ENCODE measurements at regions not wholly inside any gene's neighbourhood (a gene's known extent, or its start where the extent isn't known, plus 50 kb on each side); places are given as distances from the start of the nearest gene placed in this dataset.

- DNase-seq (ENCODE audit: low spot score) = no peak
Measured at GRCh38 chr9:28707616-28708015, 1134.3 kb upstream of the C9orf72 start.

GRCh38 chr9:28714188-28714587, 1140.9 kb upstream of the C9orf72 start:
- DNase-seq (ENCODE audit: low spot score) = no peak
- intact Hi-C loops (cut with DNase I) = no loop called here

More at GRCh38 chr9:28707616-28708015, 1134.3 kb upstream of the C9orf72 start:
- intact Hi-C loops (cut with DNase I) = no loop called here

DNA sequence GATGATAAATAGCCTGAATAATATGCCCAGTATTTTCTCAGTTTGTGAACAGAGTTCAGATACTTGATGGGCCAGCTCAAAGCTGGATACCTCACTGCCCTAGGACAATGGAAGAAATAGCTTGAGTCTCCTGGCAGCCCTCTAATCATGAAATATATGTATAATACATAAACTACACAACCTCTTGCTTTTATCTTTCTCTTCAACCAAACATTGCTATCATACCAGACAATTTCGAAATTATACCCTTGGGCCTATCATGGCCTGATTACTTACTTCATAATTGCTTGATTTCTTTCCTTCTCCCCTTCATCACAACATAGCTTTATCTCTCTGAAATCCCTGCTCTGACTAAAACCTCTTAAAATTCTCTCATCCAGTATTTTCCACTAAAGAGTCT, 1144.9 kb upstream of the C9orf72 start:
- DNase-seq (ENCODE audit: low spot score) = no peak
- intact Hi-C loops (cut with DNase I) = no loop called here

DNA sequence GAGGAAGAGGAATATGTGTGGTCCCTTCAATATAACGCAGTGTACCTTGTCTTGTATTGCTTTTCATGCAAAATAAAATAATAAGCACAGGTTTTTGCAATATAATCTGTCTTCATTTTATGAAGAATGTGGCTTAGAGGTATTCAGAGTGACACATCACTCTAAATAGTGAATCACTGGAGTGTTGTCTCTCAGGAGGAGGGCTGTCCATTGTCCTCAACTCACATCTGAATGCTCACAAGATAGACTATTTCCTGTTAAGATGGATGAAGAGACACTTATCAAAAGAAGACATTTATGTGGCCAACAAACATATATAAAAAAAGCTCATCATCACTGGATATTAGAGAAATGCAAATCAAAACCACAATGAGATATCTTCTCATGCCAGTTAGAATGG, 1147.5 kb upstream of the C9orf72 start:
- intact Hi-C loops (cut with DNase I) = no loop called here
- DNase-seq (ENCODE audit: low spot score) = no peak

DNA sequence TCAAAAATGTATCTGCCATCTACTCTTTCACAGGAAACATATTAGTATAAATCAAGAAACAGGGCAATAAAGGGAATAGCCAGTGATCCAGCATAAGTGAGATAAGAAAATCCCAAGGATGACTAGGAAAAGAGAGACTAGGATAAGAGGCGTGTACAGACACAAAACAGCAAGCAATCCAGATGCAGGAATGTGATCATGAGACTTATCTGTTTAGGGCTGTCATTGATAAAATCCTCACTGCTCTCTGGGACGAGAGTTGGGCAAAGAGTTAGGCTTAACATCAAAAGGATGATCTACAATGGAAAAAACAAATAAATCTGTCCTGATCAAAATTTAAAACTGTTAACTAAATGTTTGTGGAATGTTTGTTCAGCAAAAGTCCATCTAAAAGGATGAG, 1156.8 kb upstream of the C9orf72 start:
- DNase-seq (ENCODE audit: low spot score) = no peak
- intact Hi-C loops (cut with DNase I) = no loop called here

- DNase-seq (ENCODE audit: low spot score) = no peak
- intact Hi-C loops (cut with DNase I) = no loop called here
Measured at GRCh38 chr9:28735738-28736342, 1162.6 kb upstream of the C9orf72 start.

DNA sequence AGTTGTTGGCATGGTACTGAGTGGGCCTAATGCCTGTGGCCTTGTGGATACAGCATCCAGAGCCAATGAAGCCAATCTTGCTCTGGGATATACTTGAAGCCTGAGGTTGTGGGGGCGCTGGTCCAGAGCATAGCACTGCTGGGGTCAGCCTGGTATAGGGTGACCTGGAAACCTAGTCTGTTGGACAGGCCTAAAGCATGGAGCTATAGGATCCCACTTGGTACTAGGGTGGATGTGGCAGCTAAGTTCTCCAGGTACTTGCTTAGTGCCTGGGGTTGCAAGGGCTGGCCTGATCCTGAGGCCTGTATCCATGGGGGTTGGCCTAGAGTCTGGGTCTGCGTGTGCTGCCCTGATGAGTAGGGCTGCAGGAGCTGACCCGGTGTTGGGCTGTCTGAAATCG, 1168.2 kb upstream of the C9orf72 start:
- intact Hi-C loops (cut with DNase I) = loop anchor here in 1 of 2 donors (10.0 kb wide), 1 partner anchor 1127 kb away; no protein-coding TSS in a partner anchor
- DNase-seq (ENCODE audit: low spot score) = no peak

DNA sequence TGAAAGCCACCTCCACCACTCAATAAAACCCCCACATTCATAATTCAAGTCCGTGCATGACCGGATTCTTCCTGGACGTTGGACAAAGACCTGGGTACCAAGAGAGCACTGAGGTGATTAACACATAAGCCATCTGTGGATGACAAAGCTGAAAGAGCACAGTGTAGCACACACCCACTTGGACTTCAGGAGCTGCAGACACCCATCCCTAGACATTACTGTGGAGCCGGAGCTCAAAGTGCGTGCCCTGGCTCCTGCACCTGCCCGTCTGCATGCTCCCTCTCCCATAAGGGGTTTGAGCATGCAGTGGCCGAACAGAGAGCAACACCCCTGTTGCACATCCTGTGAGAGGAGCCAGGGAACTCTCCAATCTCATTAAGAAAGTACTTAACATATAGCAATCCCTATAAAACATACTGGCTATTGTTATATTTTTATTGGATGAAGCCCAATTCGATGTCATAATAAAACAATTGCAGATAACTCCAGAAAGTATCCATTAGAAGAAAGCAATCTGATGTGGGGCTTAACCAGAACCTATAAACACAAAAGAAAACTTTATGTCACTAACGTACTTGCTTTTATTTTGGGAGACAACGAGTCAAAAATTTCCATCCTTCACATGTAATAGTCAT, 1174.2 kb upstream of the C9orf72 start:
- no peak for DNase-seq (ENCODE audit: low spot score)
- intact Hi-C loops (cut with DNase I) = loop anchor here in 1 of 2 donors (10.0 kb wide), 1 partner anchor 1133 kb away; no protein-coding TSS in a partner anchor

DNA sequence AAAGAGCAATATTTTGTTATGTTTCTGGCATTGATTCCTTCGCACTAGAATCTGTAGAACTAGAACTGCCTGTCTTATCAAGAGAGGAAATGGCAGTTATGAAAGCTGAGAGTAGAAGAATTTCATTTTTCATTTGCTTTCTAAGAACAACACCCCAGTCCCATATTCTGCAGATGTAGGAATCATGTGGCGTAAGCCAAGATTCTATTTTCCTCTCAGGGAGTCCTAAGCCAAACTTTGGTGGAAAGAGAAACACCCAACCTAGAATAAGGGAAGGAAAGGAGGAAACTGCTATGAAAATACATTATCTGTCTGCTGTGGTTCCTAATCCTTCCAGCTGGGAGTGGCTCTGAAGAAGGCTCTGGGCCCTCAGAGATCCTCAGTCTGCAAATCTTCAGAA, 1176.9 kb upstream of the C9orf72 start:
- DNase-seq (ENCODE audit: low spot score) = no peak

DNA sequence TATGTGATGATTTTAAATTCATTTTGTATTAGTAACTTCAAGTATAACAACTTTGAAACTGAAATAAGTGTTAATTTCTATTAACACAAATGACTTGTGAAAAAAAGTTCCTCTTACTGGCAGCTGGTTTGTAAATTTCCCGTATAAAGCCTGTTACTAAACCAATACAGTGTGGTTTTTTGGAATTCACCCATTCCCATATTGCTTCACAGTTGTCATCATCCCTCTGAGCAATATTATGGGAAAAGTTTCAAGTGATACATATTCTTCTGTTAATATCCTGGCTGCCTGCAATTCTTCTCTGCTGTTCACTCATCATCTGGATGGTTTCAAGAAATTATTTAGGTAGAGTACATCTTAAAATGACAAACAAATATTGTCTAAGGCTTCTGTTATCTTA, 1185.1 kb upstream of the C9orf72 start:
- DNase-seq (ENCODE audit: low spot score) = no peak
- intact Hi-C loops (cut with DNase I) = no loop called here

More for the DNA sequence above, 1176.9 kb upstream of the C9orf72 start:
- intact Hi-C loops (cut with DNase I) = no loop called here

GRCh38 chr9:28758971-28759370, 1185.7 kb upstream of the C9orf72 start:
- no peak for DNase-seq (ENCODE audit: low spot score)
- intact Hi-C loops (cut with DNase I) = no loop called here

- no peak for DNase-seq (ENCODE audit: low spot score)
- intact Hi-C loops (cut with DNase I) = no loop called here
Measured at GRCh38 chr9:28762167-28762566, 1188.9 kb upstream of the C9orf72 start.

- no peak for DNase-seq (ENCODE audit: low spot score)
- intact Hi-C loops (cut with DNase I) = no loop called here
Measured at GRCh38 chr9:28764532-28764931, 1191.3 kb upstream of the C9orf72 start.

DNA sequence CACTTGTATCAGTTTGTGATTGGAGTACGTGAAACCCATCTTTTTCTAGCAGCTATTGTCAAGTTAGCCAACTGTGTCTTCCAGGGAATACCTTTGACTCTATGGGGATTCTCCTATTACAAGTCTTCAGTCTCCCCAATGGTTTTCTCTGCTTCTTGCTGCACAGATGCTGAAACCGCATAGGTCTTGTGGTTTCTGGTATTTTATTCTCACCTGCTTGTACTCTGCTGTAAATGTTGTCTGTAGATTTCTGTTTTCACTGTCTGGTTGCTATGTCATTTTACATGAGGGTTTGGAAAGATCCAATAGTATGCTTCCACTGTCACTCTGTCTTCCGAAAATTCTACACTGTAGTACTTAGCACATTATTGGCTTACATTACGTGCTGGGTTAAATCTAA, 1196.9 kb upstream of the C9orf72 start:
- intact Hi-C loops (cut with DNase I) = no loop called here

DNA sequence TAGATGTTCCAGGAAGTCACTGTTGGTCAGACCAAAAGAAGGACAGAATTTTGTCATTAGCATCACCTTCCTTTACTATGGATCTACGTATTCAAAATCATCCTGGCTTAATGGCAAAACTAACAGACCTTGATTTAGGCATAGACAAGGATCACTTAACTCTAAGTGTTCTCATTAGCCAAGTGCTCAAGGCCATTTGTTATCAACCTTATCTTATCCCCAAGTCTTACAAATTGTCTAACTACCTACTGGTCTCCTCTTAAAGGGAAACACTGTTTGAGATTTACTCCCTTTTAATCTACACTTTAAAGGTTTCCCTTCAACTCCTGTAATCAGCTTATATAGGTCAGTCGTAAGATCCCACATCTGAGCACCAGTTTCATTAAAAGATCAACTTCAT, 1197.5 kb upstream of the C9orf72 start:
- no peak for DNase-seq (ENCODE audit: low spot score)
- intact Hi-C loops (cut with DNase I) = no loop called here

More for the DNA sequence above, 1196.9 kb upstream of the C9orf72 start:
- DNase-seq (ENCODE audit: low spot score) = no peak

DNA sequence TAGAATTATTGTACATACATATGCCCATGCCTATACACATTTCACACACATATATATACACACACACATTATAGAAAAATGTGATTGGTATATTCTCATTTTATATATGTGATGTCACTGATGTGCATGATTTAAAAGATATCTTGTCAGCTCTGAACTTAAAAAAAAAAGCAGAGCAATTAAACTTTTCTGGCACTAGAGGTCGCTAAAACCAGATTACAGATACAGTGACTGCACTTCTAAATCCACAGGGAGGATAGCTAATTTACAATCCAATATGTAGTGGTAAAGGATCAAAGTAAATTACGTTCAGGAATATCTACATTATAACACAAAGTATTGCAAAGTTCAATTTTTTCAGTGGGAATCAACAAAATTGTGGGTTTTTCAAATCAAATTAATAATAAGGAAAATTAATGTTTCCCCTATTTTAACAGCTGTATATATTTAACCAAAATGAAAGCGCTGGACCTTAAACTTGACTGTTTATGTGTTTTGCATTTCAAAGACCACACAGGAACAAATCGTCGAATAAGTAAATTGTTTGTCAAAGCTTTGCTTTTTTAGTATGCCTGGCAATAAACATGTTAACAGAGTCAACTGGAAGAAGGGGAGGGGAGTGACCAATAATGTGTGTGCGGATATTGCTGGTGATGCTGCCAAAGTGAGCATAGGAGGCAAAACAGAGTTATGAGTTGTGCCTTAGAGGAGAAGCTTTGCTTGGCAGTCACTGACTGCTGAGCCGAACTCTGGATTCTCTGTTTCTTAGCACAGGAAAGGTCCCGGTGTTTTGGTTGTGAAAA, 1201.4 kb upstream of the C9orf72 start:
- no peak for DNase-seq (ENCODE audit: low spot score)
- intact Hi-C loops (cut with DNase I) = no loop called here

- no peak for DNase-seq (ENCODE audit: low spot score)
- intact Hi-C loops (cut with DNase I) = no loop called here
Measured at GRCh38 chr9:28779243-28779642, 1206.0 kb upstream of the C9orf72 start.

GRCh38 chr9:28781481-28781880, 1208.2 kb upstream of the C9orf72 start:
- DNase-seq (ENCODE audit: low spot score) = no peak
- intact Hi-C loops (cut with DNase I) = no loop called here

DNA sequence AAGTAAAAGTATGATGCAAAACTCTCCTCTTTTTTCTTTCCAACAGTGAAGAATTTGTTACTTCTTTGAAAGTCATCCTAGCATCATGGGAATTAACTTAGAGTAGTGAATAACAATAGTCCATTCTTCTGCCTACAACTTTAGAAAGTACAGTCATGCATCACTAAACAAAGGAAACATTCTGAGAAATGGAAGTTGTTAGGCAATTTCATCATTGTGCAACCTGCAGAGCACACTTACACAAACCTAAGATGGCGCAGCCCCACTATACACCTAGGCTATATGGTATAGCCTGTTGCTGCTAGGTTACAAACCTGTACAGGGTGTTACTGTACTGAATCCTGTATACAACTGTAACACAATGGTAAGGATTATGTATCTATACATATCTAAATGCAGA, 1209.3 kb upstream of the C9orf72 start:
- DNase-seq (ENCODE audit: low spot score) = no peak
- intact Hi-C loops (cut with DNase I) = no loop called here

DNA sequence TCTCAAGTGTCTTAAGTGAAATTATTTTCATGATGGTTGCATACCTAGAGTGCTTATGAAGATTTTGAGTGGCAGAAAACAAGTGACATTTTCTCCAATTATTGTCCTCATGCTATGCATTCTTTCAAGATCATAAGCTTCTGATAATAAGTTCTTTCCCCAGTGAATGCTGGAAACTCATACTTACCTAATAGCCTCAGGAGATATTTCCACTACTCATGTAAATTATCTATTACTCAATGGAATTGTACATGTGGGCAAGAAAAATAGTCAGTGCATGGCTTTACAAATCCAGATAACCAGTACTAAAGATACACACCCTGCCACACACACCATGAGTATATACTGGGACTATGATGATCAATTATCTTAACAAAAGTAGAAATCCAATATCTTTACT, 1219.4 kb upstream of the C9orf72 start:
- intact Hi-C loops (cut with DNase I) = no loop called here
- no peak for DNase-seq (ENCODE audit: low spot score)

- intact Hi-C loops (cut with DNase I) = no loop called here
Measured at GRCh38 chr9:28799876-28800275, 1226.6 kb upstream of the C9orf72 start.

More at GRCh38 chr9:28799876-28800275, 1226.6 kb upstream of the C9orf72 start:
- DNase-seq (ENCODE audit: low spot score) = no peak

All from posterior vena cava (tissue), 2 donors.